Left ventricle myocardium superior (tissue), 1 donor: ENCODE measurements at regions not wholly inside any gene's neighbourhood (a gene's known extent, or its start where the extent isn't known, plus 50 kb on each side); places are given as distances from the start of the nearest gene placed in this dataset.

Experiments
- ATAC-seq: fragments of 200-7000 bp; cut with Tn5 transposase; one replicate; pipeline ENCODE4 v1.9.1; 2020; ENCODE audit warnings: mild to moderate bottlenecking, moderate library complexity
- DNase-seq: peaks from one replicate; pipeline ENCODE4 v3.0.0-alpha.2; 2020
- intact Hi-C: fragments of 100-400 bp; cut with micrococcal nuclease; formaldehyde crosslinking; loops from one replicate; pipeline ENCODE4 v1.11.0; 2022
- donor health status: DM: no; HTN: yes; CAD: no; lungs with severe emphysema.

- intact Hi-C loops: no loop called here
- DNase-seq: no peak
- no peak for ATAC-seq
Measured at GRCh38 chr6:144746902-144747469, 461.9 kb downstream of the UTRN start.

- DNase-seq (no peak), ATAC-seq (no peak)
- intact Hi-C loops: no loop called here
Measured at GRCh38 chr6:144749263-144749662, 464.1 kb downstream of the UTRN start.

- intact Hi-C loops: no loop called here
- no peak for ATAC-seq
Measured at GRCh38 chr6:144753023-144753705, 468.0 kb downstream of the UTRN start.

GRCh38 chr6:144756469-144756868, 471.3 kb downstream of the UTRN start:
- DNase-seq: no peak
- no peak for ATAC-seq
- intact Hi-C loops: no loop called here

More at GRCh38 chr6:144753023-144753705, 468.0 kb downstream of the UTRN start:
- DNase-seq: no peak

GRCh38 chr6:144757299-144757698, 472.2 kb downstream of the UTRN start:
- DNase-seq (no peak), ATAC-seq (no peak)
- intact Hi-C loops: no loop called here

GRCh38 chr6:144757730-144758129, 472.6 kb downstream of the UTRN start:
- ATAC-seq: no peak
- intact Hi-C loops: no loop called here
- DNase-seq: no peak

GRCh38 chr6:144758602-144759001, 473.5 kb downstream of the UTRN start:
- DNase-seq (no peak), ATAC-seq (no peak)
- intact Hi-C loops: no loop called here

- no peak for ATAC-seq
- intact Hi-C loops: no loop called here
- no peak for DNase-seq
Measured at GRCh38 chr6:144762469-144762868, 477.3 kb downstream of the UTRN start.

GRCh38 chr6:144767051-144767450, 481.9 kb downstream of the UTRN start:
- ATAC-seq: no peak
- no peak for DNase-seq
- intact Hi-C loops: no loop called here

- ATAC-seq (no peak), DNase-seq (no peak)
- intact Hi-C loops: no loop called here
Measured at GRCh38 chr6:144768551-144769075, 483.5 kb downstream of the UTRN start.

- ATAC-seq: peak; percentile 41
- intact Hi-C loops: no loop called here
Measured at GRCh38 chr6:144769142-144769541, 484.0 kb downstream of the UTRN start.

GRCh38 chr6:144776031-144776819, 491.1 kb downstream of the UTRN start:
- no peak for ATAC-seq
- intact Hi-C loops: no loop called here
- no peak for DNase-seq

More at GRCh38 chr6:144769142-144769541, 484.0 kb downstream of the UTRN start:
- DNase-seq: no peak

GRCh38 chr6:144777249-144777648, 492.1 kb downstream of the UTRN start:
- intact Hi-C loops: no loop called here
- ATAC-seq (no peak), DNase-seq (no peak)

- intact Hi-C loops: no loop called here
- no peak for ATAC-seq
Measured at GRCh38 chr6:144778056-144778455, 492.9 kb downstream of the UTRN start.

GRCh38 chr6:144778773-144779492, 493.8 kb downstream of the UTRN start:
- ATAC-seq (no peak), DNase-seq (no peak)
- intact Hi-C loops: no loop called here

More at GRCh38 chr6:144778056-144778455, 492.9 kb downstream of the UTRN start:
- DNase-seq: no peak

GRCh38 chr6:144781836-144782235, 496.7 kb downstream of the UTRN start:
- ATAC-seq (no peak), DNase-seq (no peak)
- intact Hi-C loops: no loop called here

- intact Hi-C loops: no loop called here
- ATAC-seq: no peak
- no peak for DNase-seq
Measured at GRCh38 chr6:144782634-144783033, 497.5 kb downstream of the UTRN start.

- intact Hi-C loops: no loop called here
- ATAC-seq: no peak
Measured at GRCh38 chr6:144785056-144785455, 499.9 kb downstream of the UTRN start.

GRCh38 chr6:144786825-144787224, 501.7 kb downstream of the UTRN start:
- intact Hi-C loops: no loop called here
- ATAC-seq (no peak), DNase-seq (no peak)

More at GRCh38 chr6:144785056-144785455, 499.9 kb downstream of the UTRN start:
- DNase-seq: no peak
